ENCODE measurements at regions not wholly inside any gene's neighbourhood (a gene's known extent, or its start where the extent isn't known, plus 50 kb on each side); places are given as distances from the start of the nearest gene placed in this dataset.

GRCh38 chr5:29777373-29777772 lies 1416.1 kb upstream of the CDH6 start:
- TF ChIP-seq CTCF (IDR thresholded peaks at IDR 0.05; ENCODE audit: insufficient read depth, low read length) (no peak), POLR2AphosphoS5 (IDR thresholded peaks at IDR 0.05; ENCODE audit: low read depth) (no peak), GABPA (IDR thresholded peaks at IDR 0.05; ENCODE audit: low read depth) (no peak)

Data from HL-60 (cell line).